ENCODE measurements at regions not wholly inside any gene's neighbourhood (a gene's known extent, or its start where the extent isn't known, plus 50 kb on each side); places are given as distances from the start of the nearest gene placed in this dataset.

- no peak for DNase-seq (ENCODE audit: low read depth)
- TF ChIP-seq, protein P1, sequence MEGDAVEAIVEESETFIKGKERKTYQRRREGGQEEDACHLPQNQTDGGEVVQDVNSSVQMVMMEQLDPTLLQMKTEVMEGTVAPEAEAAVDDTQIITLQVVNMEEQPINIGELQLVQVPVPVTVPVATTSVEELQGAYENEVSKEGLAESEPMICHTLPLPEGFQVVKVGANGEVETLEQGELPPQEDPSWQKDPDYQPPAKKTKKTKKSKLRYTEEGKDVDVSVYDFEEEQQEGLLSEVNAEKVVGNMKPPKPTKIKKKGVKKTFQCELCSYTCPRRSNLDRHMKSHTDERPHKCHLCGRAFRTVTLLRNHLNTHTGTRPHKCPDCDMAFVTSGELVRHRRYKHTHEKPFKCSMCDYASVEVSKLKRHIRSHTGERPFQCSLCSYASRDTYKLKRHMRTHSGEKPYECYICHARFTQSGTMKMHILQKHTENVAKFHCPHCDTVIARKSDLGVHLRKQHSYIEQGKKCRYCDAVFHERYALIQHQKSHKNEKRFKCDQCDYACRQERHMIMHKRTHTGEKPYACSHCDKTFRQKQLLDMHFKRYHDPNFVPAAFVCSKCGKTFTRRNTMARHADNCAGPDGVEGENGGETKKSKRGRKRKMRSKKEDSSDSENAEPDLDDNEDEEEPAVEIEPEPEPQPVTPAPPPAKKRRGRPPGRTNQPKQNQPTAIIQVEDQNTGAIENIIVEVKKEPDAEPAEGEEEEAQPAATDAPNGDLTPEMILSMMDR (IDR thresholded peaks at IDR 0.05; ENCODE audit: insufficient read depth, low read length) = no peak
Measured at GRCh38 chrX:121886557-121886956, 839.1 kb downstream of the GLUD2 start.

GRCh38 chrX:121894756-121895155 is 847.3 kb downstream of the GLUD2 start:
- no peak for DNase-seq (ENCODE audit: low read depth)
- TF ChIP-seq, protein P1 (IDR thresholded peaks at IDR 0.05; ENCODE audit: insufficient read depth, low read length) = no peak
- no peak overlapping the region for H3K4me3 ChIP-seq (ENCODE audit: low read depth, low read length)

More at GRCh38 chrX:121886557-121886956, 839.1 kb downstream of the GLUD2 start:
- H3K4me3 ChIP-seq (ENCODE audit: low read depth, low read length) = no peak overlapping the region

GRCh38 chrX:121902463-121902862 is 855.1 kb downstream of the GLUD2 start:
- TF ChIP-seq, protein P1 (IDR thresholded peaks at IDR 0.05; ENCODE audit: insufficient read depth, low read length) = no peak
- DNase-seq (ENCODE audit: low read depth) = peak; percentile 16
- no peak overlapping the region for H3K4me3 ChIP-seq (ENCODE audit: low read depth, low read length)

DNA sequence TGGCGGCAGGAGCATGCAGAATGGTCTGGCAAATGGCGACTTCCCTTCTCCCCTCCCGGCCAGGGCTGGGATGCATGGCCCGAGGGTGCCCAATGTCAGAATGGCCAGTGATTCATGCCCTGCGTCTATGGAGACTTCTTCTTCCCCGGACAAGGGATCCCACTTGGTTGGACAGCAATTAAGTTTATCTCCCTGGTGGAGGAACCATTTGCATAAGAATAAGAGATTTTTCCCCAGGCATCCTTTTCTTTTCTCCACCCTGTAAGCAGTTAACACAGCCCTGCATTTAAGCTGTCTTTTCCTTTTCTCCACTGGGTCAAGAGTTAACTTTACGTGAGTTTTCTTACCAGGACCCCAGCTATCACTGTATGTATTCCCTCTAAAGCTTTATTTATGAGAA is 856.6 kb downstream of the GLUD2 start:
- no peak for DNase-seq (ENCODE audit: low read depth)
- TF ChIP-seq, protein P1 (IDR thresholded peaks at IDR 0.05; ENCODE audit: insufficient read depth, low read length) = no peak
- no peak overlapping the region for H3K4me3 ChIP-seq (ENCODE audit: low read depth, low read length)

GRCh38 chrX:121921258-121921657 is 873.8 kb downstream of the GLUD2 start:
- TF ChIP-seq, protein P1 (IDR thresholded peaks at IDR 0.05; ENCODE audit: insufficient read depth, low read length) = no peak
- H3K4me3 ChIP-seq (ENCODE audit: low read depth, low read length) = no peak overlapping the region
- no peak for DNase-seq (ENCODE audit: low read depth)

DNA sequence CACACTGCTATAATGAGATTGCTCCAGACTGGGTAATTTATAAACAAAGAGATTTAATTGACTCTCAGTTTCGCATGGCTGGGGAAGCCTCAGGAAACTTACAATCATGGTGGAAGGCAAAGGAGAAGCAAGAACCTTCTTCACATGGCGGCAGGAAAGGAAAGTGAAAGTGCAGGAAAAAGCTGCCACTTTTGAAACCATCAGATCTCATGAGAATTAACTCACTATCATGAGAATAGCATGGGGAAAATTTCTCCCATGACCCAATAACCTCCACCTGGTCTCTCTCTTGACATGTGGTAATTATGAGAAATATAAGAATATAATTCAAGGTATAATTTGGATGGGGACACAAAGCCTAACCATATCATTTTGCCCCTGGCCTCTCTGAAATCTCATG is 884.2 kb downstream of the GLUD2 start:
- TF ChIP-seq, protein P1 (IDR thresholded peaks at IDR 0.05; ENCODE audit: insufficient read depth, low read length) = no peak
- no peak for DNase-seq (ENCODE audit: low read depth)
- no peak overlapping the region for H3K4me3 ChIP-seq (ENCODE audit: low read depth, low read length)

DNA sequence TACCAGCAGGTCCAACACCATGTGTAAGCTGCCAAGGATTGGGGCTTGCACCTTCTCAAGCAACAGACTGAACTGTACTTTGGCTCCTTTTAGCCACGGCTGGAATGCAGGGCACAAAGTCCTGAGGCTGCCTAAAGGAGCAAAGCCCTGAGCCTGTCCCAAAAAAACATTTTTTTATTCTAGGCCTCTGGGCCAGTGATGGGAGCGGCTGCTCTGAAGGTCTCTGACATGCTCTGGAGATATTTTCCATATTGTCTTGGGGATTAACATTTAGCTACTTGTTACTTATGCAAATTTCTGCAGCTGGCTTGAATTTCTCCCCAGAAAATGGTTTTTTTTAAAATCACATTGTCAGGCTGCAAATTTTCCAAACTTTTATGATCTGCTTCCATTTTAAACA is 885.3 kb downstream of the GLUD2 start:
- TF ChIP-seq, protein P1 (IDR thresholded peaks at IDR 0.05; ENCODE audit: insufficient read depth, low read length) = no peak
- H3K4me3 ChIP-seq (ENCODE audit: low read depth, low read length) = no peak overlapping the region
- no peak for DNase-seq (ENCODE audit: low read depth)

All from fibroblast of the aortic adventitia (primary cell).